SK-N-SH (cell line): ENCODE measurements at regions not wholly inside any gene's neighbourhood (a gene's known extent, or its start where the extent isn't known, plus 50 kb on each side); places are given as distances from the start of the nearest gene placed in this dataset.

Experiments used
- CTCF ChIA-PET: fragments of 300-600, 350-600 bp; formaldehyde crosslinking; extraction: SDS; loops from one replicate; lab custom pipeline; 2021; lab: Yijun Ruan, JAX
- POLR2A ChIA-PET: fragments of 350-600 bp; sonication (Branson Sonifier 250); formaldehyde crosslinking; extraction: SDS; loops from one replicate; lab custom pipeline; 2020; ENCODE audit warnings: antibody characterized with exemption, inconsistent platforms; lab: Yijun Ruan, JAX
- DNase-seq: peaks from one replicate; pipeline ENCODE4 v3.0.0; 2012
- H2AFZ ChIP-seq: fragments of 200-600 bp; sonication (generic); 2 replicates; pipeline ENCODE4 v1.8.1; 2016; ENCODE audit warnings: antibody characterized with exemption, mild to moderate bottlenecking, low read depth
- H3F3A ChIP-seq: fragments of 200-600 bp; sonication (generic); replicated peaks from 2 replicates; pipeline ENCODE3; 2016; ENCODE audit warnings: antibody characterized with exemption, mild to moderate bottlenecking; ENCODE audit not compliant: insufficient read depth
- H3K27ac ChIP-seq, 2 experiments: fragments of 200-500 bp in 1 of 2; fragments of 200-600 bp in 1 of 2; sonication (Bioruptor generic) in 1 of 2; sonication (generic), shearing (Covaris generic) in 1 of 2; 2 replicates each; pipeline versions ENCODE4 v1.5.1 to v1.6.1; 2014 to 2016; ENCODE audit warnings: low read depth in 2 of 2, inconsistent platforms in 1 of 2, low read length in 1 of 2, mild to moderate bottlenecking in 1 of 2, mixed read lengths in 1 of 2
- H3K27me3 ChIP-seq: fragments of 200-600 bp; sonication (generic), shearing (Covaris generic); 2 replicates; pipeline ENCODE4 v1.6.1; 2016; ENCODE audit warnings: mixed run types; ENCODE audit not compliant: insufficient read depth
- H3K36me3 ChIP-seq, 2 experiments: fragments of 200-500 bp in 1 of 2; fragments of 200-600 bp in 1 of 2; sonication (Bioruptor generic) in 1 of 2; sonication (generic) in 1 of 2; replicated peaks in 1 of 2; 2 replicates each; pipeline versions ENCODE3 to v1.5.1; 2014 to 2016; ENCODE audit warnings: low read length in 1 of 2, mild to moderate bottlenecking in 1 of 2; ENCODE audit not compliant: insufficient read depth in 2 of 2, control insufficient read depth in 1 of 2
- H3K4me1 ChIP-seq, 2 experiments: fragments of 200-500 bp in 1 of 2; fragments of 200-600 bp in 1 of 2; sonication (Bioruptor generic) in 1 of 2; sonication (generic), shearing (Covaris generic) in 1 of 2; 2 replicates each; pipeline versions ENCODE4 v1.5.1 to v1.6.1; 2014 to 2016; ENCODE audit warnings: low read depth in 1 of 2, low read length in 1 of 2, mixed run types in 1 of 2; ENCODE audit not compliant: insufficient read depth in 2 of 2, control insufficient read depth in 1 of 2
- H3K4me2 ChIP-seq: fragments of 200-600 bp; sonication (generic), shearing (Covaris generic); 2 replicates; pipeline ENCODE4 v1.6.1; 2017; ENCODE audit warnings: mixed run types
- H3K4me3 ChIP-seq, 2 experiments: fragments of 200-500 bp in 1 of 2; fragments of 200-600 bp in 1 of 2; sonication (Bioruptor generic) in 1 of 2; sonication (generic), shearing (Covaris generic) in 1 of 2; 2 replicates each; pipeline versions ENCODE4 v1.5.1 to v1.8.1; 2014 to 2016; ENCODE audit warnings: low read depth in 2 of 2, inconsistent platforms in 1 of 2, low read length in 1 of 2, mild to moderate bottlenecking in 1 of 2, mixed read lengths in 1 of 2, moderate library complexity in 1 of 2
- H3K79me2 ChIP-seq: fragments of 200-600 bp; sonication (generic); 2 replicates; pipeline ENCODE4 v1.8.1; 2017; ENCODE audit warnings: mild to moderate bottlenecking; ENCODE audit not compliant: insufficient read depth
- H3K9ac ChIP-seq: fragments of 200-600 bp; sonication (generic); 2 replicates; pipeline ENCODE4 v1.6.1; 2017; ENCODE audit warnings: mixed run types
- H3K9me2 ChIP-seq: fragments of 200-600 bp; sonication (generic); 2 replicates; pipeline ENCODE4 v1.6.1; 2017; ENCODE audit warnings: mixed run types
- H3K9me3 ChIP-seq: fragments of 200-600 bp; sonication (generic); 2 replicates; pipeline ENCODE4 v1.6.1; 2017; ENCODE audit warnings: mixed run types, mild to moderate bottlenecking, moderate library complexity
- H4K20me1 ChIP-seq: fragments of 200-600 bp; sonication (generic); 2 replicates; pipeline ENCODE4 v1.6.1; 2017; ENCODE audit warnings: mild to moderate bottlenecking, mixed run types; ENCODE audit not compliant: insufficient read depth
- CHD2 ChIP-seq: fragments of 150-350 bp; IDR thresholded peaks from 2 replicates; pipeline ENCODE4 v1.6.1; 2018; ENCODE audit warnings: low read length; ENCODE audit not compliant: partially characterized antibody
- CTCF ChIP-seq: fragments of 200-600 bp; sonication (generic); IDR thresholded peaks from 2 replicates; pipeline ENCODE4 v1.6.1; 2017; ENCODE audit warnings: antibody characterized with exemption, mild to moderate bottlenecking, moderate library complexity
- ELF1 ChIP-seq: IDR thresholded peaks from 2 replicates; pipeline ENCODE4 v1.4.0; 2012
- FOXM1 ChIP-seq: IDR thresholded peaks from 2 replicates; pipeline ENCODE4 v1.4.0; 2012; ENCODE audit warnings: low read depth, mild to moderate bottlenecking
- MAX ChIP-seq: IDR thresholded peaks from 2 replicates; pipeline ENCODE4 v1.4.0; 2012; ENCODE audit warnings: low read depth
- NFIC ChIP-seq: IDR thresholded peaks from 2 replicates; pipeline ENCODE4 v1.4.0; 2012; ENCODE audit warnings: borderline replicate concordance
- PBX3 ChIP-seq: IDR thresholded peaks from 2 replicates; pipeline ENCODE4; 2012
- RFX5 ChIP-seq: IDR thresholded peaks from 2 replicates; pipeline ENCODE4 v1.6.1; 2012; ENCODE audit warnings: mild to moderate bottlenecking, improper control_type of control experiment, low read length
- SMC3 ChIP-seq: IDR thresholded peaks from 2 replicates; pipeline ENCODE4 v1.6.1; 2012; ENCODE audit warnings: low read depth, low read length, improper control_type of control experiment
- TAF1 ChIP-seq: IDR thresholded peaks from 2 replicates; pipeline ENCODE4 v1.6.1; 2012; ENCODE audit warnings: low read depth, mild to moderate bottlenecking, low read length, moderate library complexity, borderline replicate concordance
- TEAD4 ChIP-seq: IDR thresholded peaks from 2 replicates; pipeline ENCODE4 v1.4.0; 2012; ENCODE audit warnings: mild to moderate bottlenecking, borderline replicate concordance; ENCODE audit not compliant: insufficient read depth
- ZBTB33 ChIP-seq: IDR thresholded peaks from 2 replicates; pipeline ENCODE4 v1.4.0; 2012; ENCODE audit warnings: low read depth, borderline replicate concordance
- WGBS: methylation state at CpG from one replicate; pipeline ENCODE4 v1.1.6; 2017; ENCODE audit warnings: low lambda C conversion rate; 5-methylcytosine and 5-hydroxymethylcytosine counted together

- no peak for TF ChIP-seq CTCF
These were observed 78.6 kb upstream of the SLC25A13 start (continued) for GRCh38 chr7:96400518-96400917.

GRCh38 chr7:96400001-96400400 is 78.1 kb upstream of the SLC25A13 start:
- Histone ChIP-seq H3K9ac (no peak overlapping the region), H3K36me3 (no peaks in the 10 kb centered on the region), H3K4me1 (no peaks in the 10 kb centered on the region), H3F3A (no peaks in the 10 kb centered on the region), H3K27me3 (no peaks in the 10 kb centered on the region), H3K27ac (no peak overlapping the region), H3K9me2 (no peaks in the 10 kb centered on the region), H3K79me2 (no peaks in the 10 kb centered on the region), H3K4me3 (no peak overlapping the region), H3K9me3 (no peaks in the 10 kb centered on the region), H4K20me1 (no peaks in the 10 kb centered on the region)
- no peak for DNase-seq
- CTCF ChIA-PET = interaction anchor here (0.8 to 1.0 kb wide), 2 partner anchors 485 to 627 kb away, joined by 3 read pairs; no protein-coding TSS in a partner anchor
- 58% methylated on average over 1 of the region's 1 CpG for WGBS
- TF ChIP-seq ZBTB33 (no peak), SMC3 (no peak), FOXM1 (no peak), CHD2 (no peak), ELF1 (no peak), NFIC (no peak), TAF1 (no peak), RFX5 (no peak), TEAD4 (no peak)
- TF ChIP-seq, all 33 proteins: peak for 0
- POLR2A ChIA-PET = no interaction called here
- H2AFZ ChIP-seq = no peak overlapping the region
- no peak overlapping the region for H3K4me2 ChIP-seq

- H3K4me2 ChIP-seq = no peak overlapping the region
- POLR2A ChIA-PET = no interaction called here
- no peak for DNase-seq
- H3K36me3 ChIP-seq = no peaks in the 10 kb centered on the region
- H3K27ac ChIP-seq = no peak overlapping the region
- no peaks in the 10 kb centered on the region for H3K27me3 ChIP-seq
- H4K20me1 ChIP-seq = no peaks in the 10 kb centered on the region
- no peaks in the 10 kb centered on the region for H3F3A ChIP-seq
- H3K9ac ChIP-seq = no peak overlapping the region
- CTCF ChIA-PET = no interaction called here
- no peaks in the 10 kb centered on the region for H3K79me2 ChIP-seq
- H3K9me2 ChIP-seq = no peaks in the 10 kb centered on the region
- no peak overlapping the region for H3K4me3 ChIP-seq
- no peak for TF ChIP-seq TAF1
- no peak for TF ChIP-seq MAX
- TF ChIP-seq PBX3 = no peak
- TF ChIP-seq, all 33 proteins: peak for 0
- Histone ChIP-seq H3K4me1 (no peaks in the 10 kb centered on the region), H2AFZ (no peak overlapping the region), H3K9me3 (no peaks in the 10 kb centered on the region)
- 56% methylated on average over 8 of the region's 8 CpGs for WGBS
These were observed 76.2 kb upstream of the SLC25A13 start for GRCh38 chr7:96397936-96398598.
